ENCODE measurements at regions not wholly inside any gene's neighbourhood (a gene's known extent, or its start where the extent isn't known, plus 50 kb on each side); places are given as distances from the start of the nearest gene placed in this dataset.
"Not testable (repeated sequence)": the region's sequence is repeated elsewhere in the genome, so short reads cannot be mapped to it uniquely, and the experiment has no call there.

GRCh38 chr2:186380805-186381204 is 105.3 kb upstream of the ZC3H15 start:
- H3K4me3 ChIP-seq (ENCODE audit: low read depth in 1 of 3, low read length in 3 of 3): no peak overlapping the region
- H3K9ac ChIP-seq (ENCODE audit: low read depth in 1 of 2, low read length in 2 of 2): no peak overlapping the region
- H3K36me3 ChIP-seq (ENCODE audit: control insufficient read depth in 4 of 4, insufficient read depth in 3 of 4, low read depth in 1 of 4, low read length in 3 of 4): no peaks in the 10 kb centered on the region
- H3K4me1 ChIP-seq (ENCODE audit: control insufficient read depth in 4 of 4, insufficient read depth in 4 of 4, low read length in 3 of 4): peaks cover 0 to 7% (median 2%) of the 10 kb centered on the region in 4 donors
- DNase-seq (ENCODE audit: low spot score): no peak
- no peaks in the 10 kb centered on the region for H3K27me3 ChIP-seq (ENCODE audit: control insufficient read depth in 4 of 4, insufficient read depth in 4 of 4, low read length in 3 of 4)
- H3K9me3 ChIP-seq (ENCODE audit: control insufficient read depth in 4 of 4, low read length in 3 of 4): peaks cover 2 to 7% (median 3%) of the 10 kb centered on the region in 4 donors
- 92% methylated on average over 2 of the region's 2 CpGs for WGBS
- no peak for TF ChIP-seq HNF4G (IDR thresholded peaks at IDR 0.05)
- no peak overlapping the region for H3K27ac ChIP-seq (ENCODE audit: low read depth in 1 of 2, low read length in 2 of 2)

- Histone ChIP-seq H3K9ac (ENCODE audit: low read depth in 1 of 2, low read length in 2 of 2) (no peak overlapping the region), H3K4me3 (ENCODE audit: low read depth in 1 of 3, low read length in 3 of 3) (no peak overlapping the region)
- 97% methylated on average over 13 of the region's 13 CpGs for WGBS
Measured at GRCh38 chr2:186381573-186381972, 104.5 kb upstream of the ZC3H15 start.

GRCh38 chr2:186382932-186383331 is 103.1 kb upstream of the ZC3H15 start:
- peak overlapping the region in 1 of 3 donors; percentile 11 for H3K4me3 ChIP-seq (ENCODE audit: low read depth in 1 of 3, low read length in 3 of 3)
- peaks cover 0 to 7% (median 2%) of the 10 kb centered on the region in 4 donors for H3K4me1 ChIP-seq (ENCODE audit: control insufficient read depth in 4 of 4, insufficient read depth in 4 of 4, low read length in 3 of 4)
- 24% methylated on average over 1 of the region's 1 CpG for WGBS
- H3K9ac ChIP-seq (ENCODE audit: low read depth in 1 of 2, low read length in 2 of 2): no peak overlapping the region
- H3K9me3 ChIP-seq (ENCODE audit: control insufficient read depth in 4 of 4, low read length in 3 of 4): peaks cover 2 to 10% (median 3%) of the 10 kb centered on the region in 4 donors
- H3K27me3 ChIP-seq (ENCODE audit: control insufficient read depth in 4 of 4, insufficient read depth in 4 of 4, low read length in 3 of 4): no peaks in the 10 kb centered on the region
- TF ChIP-seq RXRA (IDR thresholded peaks at IDR 0.05) (peak; percentile 53 to 67), NR2F2 (IDR thresholded peaks at IDR 0.05) (no peak), FOXA1 (IDR thresholded peaks at IDR 0.05) (no peak), HNF4A (conservative IDR thresholded peaks at IDR 0.05) (peak; percentile 40 to 43), YY1 (IDR thresholded peaks at IDR 0.05) (peak; percentile 73), SP1 (IDR thresholded peaks at IDR 0.05) (peak; percentile 37)
- DNase-seq (ENCODE audit: low spot score): no peak
- H3K27ac ChIP-seq (ENCODE audit: low read depth in 1 of 2, low read length in 2 of 2): no peak overlapping the region
- H3K36me3 ChIP-seq (ENCODE audit: control insufficient read depth in 4 of 4, insufficient read depth in 3 of 4, low read depth in 1 of 4, low read length in 3 of 4): no peaks in the 10 kb centered on the region

More at GRCh38 chr2:186381573-186381972, 104.5 kb upstream of the ZC3H15 start:
- Histone ChIP-seq H3K27ac (ENCODE audit: low read depth in 1 of 2, low read length in 2 of 2) (no peak overlapping the region), H3K9me3 (ENCODE audit: control insufficient read depth in 4 of 4, low read length in 3 of 4) (peaks cover 2 to 10% (median 3%) of the 10 kb centered on the region in 4 donors), H3K4me1 (ENCODE audit: control insufficient read depth in 4 of 4, insufficient read depth in 4 of 4, low read length in 3 of 4) (peaks cover 0 to 7% (median 2%) of the 10 kb centered on the region in 4 donors), H3K27me3 (ENCODE audit: control insufficient read depth in 4 of 4, insufficient read depth in 4 of 4, low read length in 3 of 4) (no peaks in the 10 kb centered on the region), H3K36me3 (ENCODE audit: control insufficient read depth in 4 of 4, insufficient read depth in 3 of 4, low read depth in 1 of 4, low read length in 3 of 4) (no peaks in the 10 kb centered on the region)
- no peak for DNase-seq (ENCODE audit: low spot score)
- no peak for TF ChIP-seq TAF1 (conservative IDR thresholded peaks at IDR 0.05)
- no peak for TF ChIP-seq ZBTB33 (IDR thresholded peaks at IDR 0.05)
- TF ChIP-seq FOXA1 (IDR thresholded peaks at IDR 0.05): no peak
- TF ChIP-seq RAD21 (IDR thresholded peaks at IDR 0.05): no peak
- no peak for TF ChIP-seq SP1 (IDR thresholded peaks at IDR 0.05)
- TF ChIP-seq MAX (IDR thresholded peaks at IDR 0.05): no peak

- no peak for TF ChIP-seq SP1 (IDR thresholded peaks at IDR 0.05)
- no peak for TF ChIP-seq FOXA1 (IDR thresholded peaks at IDR 0.05)
- H3K9me3 ChIP-seq (ENCODE audit: control insufficient read depth in 4 of 4, low read length in 3 of 4): peaks cover 2 to 10% (median 3%) of the 10 kb centered on the region in 4 donors
- no peak overlapping the region for H3K27ac ChIP-seq (ENCODE audit: low read depth in 1 of 2, low read length in 2 of 2)
Measured at GRCh38 chr2:186384226-186384625, 101.8 kb upstream of the ZC3H15 start.

GRCh38 chr2:186385638-186386201 is 100.3 kb upstream of the ZC3H15 start:
- WGBS: 98% methylated on average over 4 of the region's 4 CpGs

More at GRCh38 chr2:186384226-186384625, 101.8 kb upstream of the ZC3H15 start:
- no peaks in the 10 kb centered on the region for H3K36me3 ChIP-seq (ENCODE audit: control insufficient read depth in 4 of 4, insufficient read depth in 3 of 4, low read depth in 1 of 4, low read length in 3 of 4)
- H3K9ac ChIP-seq (ENCODE audit: low read depth in 1 of 2, low read length in 2 of 2): no peak overlapping the region
- no peak overlapping the region for H3K4me3 ChIP-seq (ENCODE audit: low read depth in 1 of 3, low read length in 3 of 3)
- peaks cover 0 to 7% (median 2%) of the 10 kb centered on the region in 4 donors for H3K4me1 ChIP-seq (ENCODE audit: control insufficient read depth in 4 of 4, insufficient read depth in 4 of 4, low read length in 3 of 4)
- no peak for DNase-seq (ENCODE audit: low spot score)
- H3K27me3 ChIP-seq (ENCODE audit: control insufficient read depth in 4 of 4, insufficient read depth in 4 of 4, low read length in 3 of 4): no peaks in the 10 kb centered on the region

More at GRCh38 chr2:186385638-186386201, 100.3 kb upstream of the ZC3H15 start:
- not testable (repeated sequence) for H3K27ac ChIP-seq (ENCODE audit: low read depth in 1 of 2, low read length in 2 of 2); H3K4me1 ChIP-seq (ENCODE audit: control insufficient read depth in 4 of 4, insufficient read depth in 4 of 4, low read length in 3 of 4); H3K27me3 ChIP-seq (ENCODE audit: control insufficient read depth in 4 of 4, insufficient read depth in 4 of 4, low read length in 3 of 4); H3K36me3 ChIP-seq (ENCODE audit: control insufficient read depth in 4 of 4, insufficient read depth in 3 of 4, low read depth in 1 of 4, low read length in 3 of 4); DNase-seq (ENCODE audit: low spot score); H3K9ac ChIP-seq (ENCODE audit: low read depth in 1 of 2, low read length in 2 of 2); H3K4me3 ChIP-seq (ENCODE audit: low read depth in 1 of 3, low read length in 3 of 3)
- H3K9me3 ChIP-seq (ENCODE audit: control insufficient read depth in 4 of 4, low read length in 3 of 4): peaks cover 2 to 10% (median 4%) of the 10 kb centered on the region in 4 donors

Data from liver (tissue), 7 donors.